ENCODE measurements at regions not wholly inside any gene's neighbourhood (a gene's known extent, or its start where the extent isn't known, plus 50 kb on each side); places are given as distances from the start of the nearest gene placed in this dataset.

GRCh38 chr20:39877788-39878187, 811.2 kb downstream of the MAFB start:
- H4K91ac ChIP-seq (replicated peaks; ENCODE audit: insufficient read length, low read length): no peak overlapping the region
- H3K4ac ChIP-seq (replicated peaks; ENCODE audit: insufficient read length, low read depth, low read length): no peak overlapping the region
- H3K23ac ChIP-seq (ENCODE audit: insufficient read length): no peak overlapping the region
- ChIA-PET CTCF (ENCODE audit: partially characterized antibody) (interaction anchor here (0.6 to 1.7 kb wide), 7 partner anchors 48 to 812 kb away, joined by 3 to 4 read pairs (median 4); partner anchors contain the start of gene MAFB), POLR2A (ENCODE audit: partially characterized antibody) (no interaction called here)
- no peak overlapping the region for H3K9ac ChIP-seq (replicated peaks in 1 of 4; ENCODE audit: extremely low read depth in 1 of 4, low read depth in 3 of 4, low read length in 3 of 4)
- no peaks in the 10 kb centered on the region for H3K23me2 ChIP-seq (ENCODE audit: low read depth, low read length)
- no peaks in the 10 kb centered on the region for H3K36me3 ChIP-seq (ENCODE audit: control insufficient read depth in 2 of 4, insufficient read depth in 4 of 4, low read length in 3 of 4)
- H3K4me1 ChIP-seq (replicated peaks in 1 of 4; ENCODE audit: control insufficient read depth in 3 of 4, insufficient read depth in 4 of 4, low read length in 3 of 4): no peaks in the 10 kb centered on the region; a peak in 1 of 7 replicates
- no peaks in the 10 kb centered on the region for H3K27me3 ChIP-seq (replicated peaks in 1 of 4; ENCODE audit: control insufficient read depth in 3 of 4, extremely low read depth in 1 of 4, insufficient read depth in 3 of 4, low read length in 3 of 4)
- H2BK12ac ChIP-seq (ENCODE audit: low read depth, low read length): no peak overlapping the region
- H2BK5ac ChIP-seq (ENCODE audit: low read depth, low read length): no peak overlapping the region
- H2BK20ac ChIP-seq (ENCODE audit: low read length): no peak overlapping the region
- no peak overlapping the region for H2BK120ac ChIP-seq (replicated peaks; ENCODE audit: low read depth, low read length)
- H2BK15ac ChIP-seq (ENCODE audit: low read length): no peak overlapping the region
- H3K79me1 ChIP-seq (ENCODE audit: low read depth, low read length): no peaks in the 10 kb centered on the region
- H2AK5ac ChIP-seq (ENCODE audit: low read depth, low read length): no peak overlapping the region
- no peak overlapping the region for H3K27ac ChIP-seq (ENCODE audit: low read depth, low read length)
- no peak overlapping the region; the same call in 1 of the 2 replicates for H4K8ac ChIP-seq (ENCODE audit: extremely low read depth, insufficient read depth, low read length)
- FAIRE-seq (no peak), DNase-seq (ENCODE audit: low read depth in 1 of 2, low spot score in 2 of 2) (no peak)
- no peak overlapping the region for H3K56ac ChIP-seq (replicated peaks; ENCODE audit: insufficient read length, low read depth, low read length)
- no peak overlapping the region for H4K5ac ChIP-seq (ENCODE audit: insufficient read length, low read depth, low read length)
- 94% methylated on average over 2 of the region's 2 CpGs; no CpG with 5 or more reads in 1 of the 2 experiments for WGBS, 2 experiments (ENCODE audit: extremely low coverage in 1 of 2, insufficient coverage in 1 of 2, insufficient read length in 1 of 2, insufficient replicate concordance in 2 of 2, low coverage in 1 of 2, low lambda C conversion rate in 2 of 2, missing lambda C conversion rate in 1 of 2)
- TF ChIP-seq HDAC2 (IDR thresholded peaks at IDR 0.05; ENCODE audit: borderline replicate concordance in 1 of 2, low read depth in 2 of 2, low read length in 2 of 2): no peak
- TF ChIP-seq EP300 (IDR thresholded peaks at IDR 0.05; ENCODE audit: borderline replicate concordance in 1 of 2, low read depth in 2 of 2, low read length in 2 of 2): no peak
- no peak for TF ChIP-seq EZH2 (IDR thresholded peaks at IDR 0.05; ENCODE audit: low read depth, low read length, severe bottlenecking)
- no peak for TF ChIP-seq CHD1 (IDR thresholded peaks at IDR 0.05; ENCODE audit: low read depth, low read length)
- no peak for TF ChIP-seq JUND (IDR thresholded peaks at IDR 0.05; ENCODE audit: low read length)
- TF ChIP-seq CREB1 (IDR thresholded peaks at IDR 0.05): no peak
- TF ChIP-seq SUZ12 (IDR thresholded peaks at IDR 0.05; ENCODE audit: low read length): no peak
- TF ChIP-seq CTBP2 (IDR thresholded peaks at IDR 0.05; ENCODE audit: borderline replicate concordance, insufficient read depth, insufficient read length, low read length): no peak
- TF ChIP-seq KDM4A (IDR thresholded peaks at IDR 0.05; ENCODE audit: low read depth, low read length, severe bottlenecking): no peak
- TF ChIP-seq HDAC6 (IDR thresholded peaks at IDR 0.05; ENCODE audit: low read depth, low read length): no peak
- TF ChIP-seq BACH1 (IDR thresholded peaks at IDR 0.05; ENCODE audit: low read length): no peak
- no peak overlapping the region for H3K18ac ChIP-seq (ENCODE audit: extremely low read depth, low read length)
- no peak overlapping the region for H3K4me3 ChIP-seq (ENCODE audit: extremely low read depth in 1 of 4, insufficient read depth in 2 of 4, low read depth in 3 of 4, low read length in 4 of 4)
- no peak overlapping the region for H3K14ac ChIP-seq (ENCODE audit: insufficient read length)
- no peaks in the 10 kb centered on the region for H3K79me2 ChIP-seq (ENCODE audit: control insufficient read depth in 1 of 2, insufficient read depth in 2 of 2, low read length in 2 of 2)
- peaks cover 6 to 7% of the 10 kb centered on the region in 2 experiments; a peak in 3 of 4 replicates for H3K9me3 ChIP-seq (ENCODE audit: insufficient read depth in 2 of 2, low read depth in 1 of 2, low read length in 1 of 2)
- H3K4me2 ChIP-seq (ENCODE audit: insufficient read depth in 1 of 2, low read depth in 2 of 2, low read length in 2 of 2): no peak overlapping the region
- H4K20me1 ChIP-seq (replicated peaks in 1 of 2; ENCODE audit: control insufficient read depth in 1 of 2, insufficient read depth in 2 of 2, low read length in 2 of 2): no peaks in the 10 kb centered on the region
- H2AFZ ChIP-seq (ENCODE audit: low read length): no peak overlapping the region
